ENCODE measurements at regions not wholly inside any gene's neighbourhood (a gene's known extent, or its start where the extent isn't known, plus 50 kb on each side); places are given as distances from the start of the nearest gene placed in this dataset.
"Not testable (repeated sequence)": the region's sequence is repeated elsewhere in the genome, so short reads cannot be mapped to it uniquely, and the experiment has no call there.

DNA sequence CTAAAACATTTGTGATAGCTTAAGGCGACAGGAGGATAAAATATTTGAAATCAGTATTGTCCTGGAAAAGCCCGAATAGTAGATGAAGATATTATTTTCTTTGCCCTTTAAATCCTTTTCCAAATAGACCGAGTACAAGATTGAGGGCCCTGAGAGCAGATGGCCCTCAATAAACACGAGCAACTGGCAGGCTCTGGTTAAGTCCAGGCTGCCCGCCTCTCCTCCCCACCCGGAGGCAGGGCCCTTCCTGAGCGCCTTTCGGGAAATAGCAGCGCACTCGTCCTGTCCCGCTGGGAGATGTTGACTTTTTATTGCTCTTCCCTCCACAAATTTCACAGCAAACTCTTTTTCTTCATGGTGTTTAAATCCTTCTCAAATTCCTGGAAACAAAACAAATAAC is 50.8 kb upstream of the MAX start:
- FAIRE-seq: no peak

DNA sequence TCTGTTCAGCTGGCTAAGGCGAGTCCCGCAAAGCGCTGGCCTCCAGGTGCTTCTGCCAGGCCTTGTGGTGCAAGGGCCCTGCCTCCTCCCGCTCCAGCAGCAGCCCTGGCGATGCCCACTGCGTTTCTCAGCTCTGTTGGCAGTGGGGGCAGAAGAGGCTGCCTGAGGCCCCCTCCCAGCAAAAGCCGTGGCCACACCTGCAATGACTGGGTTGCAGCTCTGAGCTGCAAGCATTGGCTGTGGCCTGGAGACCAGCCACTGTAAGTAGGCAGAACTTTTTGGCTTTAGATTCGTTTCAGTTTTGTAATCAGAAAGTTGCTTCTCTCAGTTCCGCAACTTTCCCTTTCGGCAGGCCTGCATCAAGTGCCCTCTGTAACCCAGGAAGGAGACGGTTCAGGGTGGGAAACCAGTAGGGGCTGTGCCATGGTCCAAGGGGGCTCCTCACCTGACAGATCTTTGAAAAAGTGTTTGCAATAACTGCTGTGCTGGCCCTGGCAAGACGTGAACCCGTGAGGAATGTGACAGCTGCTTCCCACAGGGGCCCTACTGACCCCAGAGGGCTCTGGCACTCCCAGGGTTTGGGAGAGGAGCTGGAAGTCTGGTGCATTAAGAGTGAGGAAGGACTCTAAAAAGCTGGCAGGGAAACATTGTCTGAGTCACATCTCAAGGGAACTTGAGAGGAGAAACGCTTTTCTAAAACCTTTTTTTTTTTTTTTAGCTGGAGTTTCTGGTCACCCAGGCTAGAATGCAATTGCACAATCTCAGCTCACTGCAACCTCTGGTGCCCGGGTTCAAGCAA is 54.5 kb upstream of the MAX start:
- no peak for FAIRE-seq

DNA sequence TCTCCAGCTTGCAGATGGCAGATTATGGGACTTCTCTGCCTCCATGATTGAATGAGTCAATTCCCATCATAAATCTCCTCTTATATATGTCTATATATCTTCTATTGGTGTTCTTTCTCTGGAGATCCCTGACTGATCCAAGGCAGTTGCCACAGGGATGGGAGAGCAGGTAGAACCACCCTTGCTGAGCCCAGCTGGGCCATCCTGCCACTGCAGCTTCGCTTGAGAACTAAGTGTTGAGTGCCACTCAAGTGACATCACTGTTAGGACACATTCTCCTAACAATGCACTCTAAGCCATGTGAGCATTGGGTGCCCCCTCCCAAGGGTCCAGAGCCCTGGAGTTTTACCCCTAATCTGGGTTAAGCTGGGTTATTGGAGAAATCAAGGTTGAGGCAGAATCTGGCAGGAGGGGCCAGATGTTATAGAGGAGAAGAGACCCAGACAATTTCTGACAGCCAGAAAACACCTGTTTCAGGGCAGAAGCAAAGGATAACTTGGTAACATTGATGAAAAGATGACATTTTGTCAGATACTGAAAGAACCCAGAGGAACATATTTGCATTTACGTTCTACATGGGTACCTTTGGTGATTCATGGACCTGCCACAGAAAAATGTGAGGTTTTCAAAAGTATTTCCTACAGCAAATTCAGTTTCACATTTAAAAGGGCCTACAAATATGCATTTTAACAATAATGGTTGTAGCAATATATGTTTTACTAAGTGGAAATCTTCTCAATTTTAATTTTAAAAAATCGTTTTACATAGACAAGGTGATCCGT is 57.2 kb upstream of the MAX start:
- no peak for FAIRE-seq

DNA sequence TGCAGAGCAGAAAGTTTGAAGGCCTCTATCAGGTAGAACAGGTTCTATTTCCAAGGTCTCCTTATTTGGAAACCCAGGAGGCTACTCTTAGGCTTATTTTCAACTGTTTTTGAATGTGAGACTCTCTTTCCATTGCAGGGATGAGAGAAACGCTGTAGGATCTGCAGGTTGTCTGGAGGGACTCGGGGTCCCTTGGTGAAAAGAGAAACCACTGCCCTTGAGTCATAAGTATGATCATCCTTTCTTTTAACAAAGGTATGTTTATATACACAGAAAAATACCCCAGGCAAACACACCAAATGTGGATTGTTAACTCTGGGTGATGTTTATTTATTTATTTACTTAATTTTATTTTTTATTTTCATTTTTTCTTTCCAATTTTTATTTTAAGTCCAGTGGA is 57.8 kb upstream of the MAX start:
- FAIRE-seq: no peak

DNA sequence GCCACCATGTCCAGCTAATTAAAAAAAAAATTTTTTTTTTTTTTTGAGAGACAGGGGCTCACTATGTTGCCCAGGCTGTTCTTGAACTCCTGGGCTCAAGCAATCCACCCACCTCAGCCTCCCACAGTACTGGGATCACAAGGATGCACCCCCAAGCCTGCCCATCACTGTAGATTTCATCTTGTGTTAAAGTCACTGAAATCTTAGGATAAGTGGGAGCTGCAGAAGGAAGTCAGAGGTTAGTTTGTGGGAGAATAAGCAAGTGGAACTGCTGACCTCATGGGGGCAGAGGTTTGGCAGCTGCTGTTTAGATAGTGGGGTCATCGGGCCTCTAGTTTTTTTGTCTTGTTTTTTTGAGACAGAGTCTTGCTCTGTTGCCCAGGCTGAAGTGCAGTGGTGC is 59.7 kb upstream of the MAX start:
- FAIRE-seq: no peak

DNA sequence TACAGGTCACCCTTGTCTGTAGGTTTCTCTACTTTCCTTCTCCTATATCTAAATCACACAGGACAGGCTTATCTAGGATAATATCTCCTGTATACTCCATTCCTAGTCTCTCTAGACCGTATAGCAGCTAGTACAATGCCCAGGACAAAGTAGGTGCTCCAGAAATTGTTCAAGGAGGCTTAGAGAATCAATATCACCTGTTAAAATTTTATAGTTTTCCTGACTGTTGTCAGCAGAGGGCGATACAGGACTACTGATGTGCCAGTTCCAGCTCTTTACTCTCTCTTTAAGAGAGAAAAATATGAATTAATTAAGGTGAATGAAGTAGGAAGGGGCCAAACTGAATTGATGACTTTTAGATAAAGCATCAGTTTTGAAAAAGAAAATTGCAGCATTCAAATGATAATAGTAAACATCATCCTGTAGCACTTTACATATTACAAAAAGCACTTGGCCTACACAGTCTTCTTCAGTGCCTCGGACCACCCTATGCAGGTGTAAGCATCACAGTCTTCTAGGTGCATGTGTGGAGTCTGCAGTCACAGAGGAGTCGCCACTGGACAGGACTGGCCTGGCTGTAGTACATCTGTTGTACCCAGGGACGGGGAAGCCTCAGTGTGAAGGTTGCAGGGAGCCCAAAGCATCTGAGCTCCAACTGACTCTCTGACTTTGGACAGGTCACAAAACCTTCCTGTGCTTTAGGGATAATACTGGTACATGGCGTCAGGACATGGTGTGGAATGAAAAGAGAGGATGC is 61.9 kb upstream of the MAX start:
- no peak for FAIRE-seq

DNA sequence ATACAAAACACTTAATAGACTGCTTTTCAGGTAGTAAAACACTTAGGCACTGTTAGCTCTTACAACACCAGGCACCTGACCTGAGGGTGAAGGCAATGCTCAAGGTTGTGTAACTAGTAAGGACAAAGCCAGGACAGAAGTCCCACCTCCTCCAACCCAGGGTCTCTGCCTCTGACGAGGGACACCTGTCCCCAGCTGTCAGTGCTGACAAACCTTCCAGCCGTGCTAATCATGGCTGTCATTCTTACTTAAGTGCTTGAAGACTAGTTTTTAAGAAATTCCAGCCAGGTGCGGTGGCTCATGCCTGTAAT is 62.5 kb upstream of the MAX start:
- FAIRE-seq: no peak

DNA sequence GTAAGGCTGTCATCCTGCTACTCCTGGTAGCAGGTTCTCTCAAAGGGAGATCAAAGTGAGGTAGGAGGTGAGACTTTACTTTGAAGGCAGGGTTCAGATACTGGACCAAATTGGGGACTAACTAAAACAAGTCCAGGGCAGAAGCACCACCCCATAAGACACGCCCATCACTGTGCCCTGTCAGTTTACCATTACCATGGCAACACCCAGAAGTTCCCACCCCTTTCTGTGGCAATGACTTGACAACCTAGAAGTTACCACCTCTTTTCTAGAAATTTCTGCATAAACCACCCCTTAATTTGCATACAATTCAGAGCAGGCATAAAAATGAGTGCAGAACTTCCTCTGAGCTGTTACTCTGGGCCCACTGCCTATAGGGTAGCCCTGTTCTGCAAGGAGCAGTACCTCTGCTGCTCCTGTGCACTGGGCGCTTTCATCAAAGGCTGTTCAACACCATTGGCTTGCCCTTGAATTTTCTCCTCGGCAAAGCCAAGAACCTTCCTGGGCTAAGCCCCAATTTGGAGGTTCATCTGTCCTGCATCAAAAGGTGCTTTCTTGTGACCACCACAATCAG is 64.8 kb upstream of the MAX start:
- FAIRE-seq: no peak

DNA sequence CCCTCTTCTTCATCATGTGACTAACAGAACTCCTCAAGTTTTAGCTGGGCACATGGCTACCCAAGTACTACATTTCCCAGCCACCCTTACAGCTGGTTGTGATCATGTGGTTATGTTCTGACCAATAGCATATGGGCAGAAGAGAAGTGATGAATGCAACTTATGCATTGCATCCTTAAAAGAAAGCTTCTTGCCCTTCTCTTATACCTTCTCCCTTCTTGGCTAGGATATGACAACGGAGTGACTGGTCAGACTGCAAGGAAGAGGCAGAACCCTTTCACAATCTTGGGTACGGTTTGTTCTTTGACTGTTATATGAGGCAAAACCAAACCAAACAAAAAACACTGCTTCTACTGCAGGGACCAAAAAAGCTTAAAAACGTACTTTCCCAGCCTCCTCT is 66.5 kb upstream of the MAX start:
- no peak for FAIRE-seq

DNA sequence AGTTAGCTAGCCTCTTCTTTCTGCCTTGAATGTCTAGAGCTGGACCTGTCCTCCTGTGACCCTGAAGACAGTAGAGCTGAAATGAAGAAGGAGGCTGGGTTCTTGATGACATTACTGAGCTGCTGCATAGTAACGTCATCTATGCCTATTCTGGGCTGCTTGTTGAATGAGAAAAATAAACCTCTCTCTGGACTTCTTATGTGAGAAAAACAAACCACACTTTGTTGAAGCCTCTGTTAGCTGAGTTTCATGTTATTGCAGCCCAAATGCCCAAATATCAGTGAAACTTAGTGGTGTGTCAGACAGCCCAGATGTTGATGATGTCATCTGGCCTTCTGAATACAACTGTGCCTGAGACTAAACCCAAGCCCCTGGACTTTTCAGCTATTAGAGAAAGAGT is 67.0 kb upstream of the MAX start:
- FAIRE-seq: no peak

DNA sequence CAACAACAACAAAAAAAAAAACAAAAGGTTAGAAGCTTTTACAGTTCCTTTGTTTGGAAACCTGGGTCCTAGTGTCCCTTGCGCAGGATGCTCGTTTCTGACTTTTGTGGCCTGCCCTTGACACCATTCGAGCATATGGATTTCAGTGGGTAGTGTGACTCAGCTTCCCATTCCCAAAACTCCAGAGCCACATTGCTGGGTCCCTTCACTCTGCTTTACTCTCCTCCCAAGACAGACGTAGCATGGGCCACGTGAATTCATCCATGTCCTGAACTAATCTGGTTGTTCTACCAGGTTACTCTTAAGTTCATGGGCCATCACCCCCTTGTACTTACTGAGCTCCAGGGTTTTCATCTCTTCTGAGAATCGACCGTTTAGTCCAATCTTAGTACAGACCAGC is 68.0 kb upstream of the MAX start:
- FAIRE-seq: no peak

DNA sequence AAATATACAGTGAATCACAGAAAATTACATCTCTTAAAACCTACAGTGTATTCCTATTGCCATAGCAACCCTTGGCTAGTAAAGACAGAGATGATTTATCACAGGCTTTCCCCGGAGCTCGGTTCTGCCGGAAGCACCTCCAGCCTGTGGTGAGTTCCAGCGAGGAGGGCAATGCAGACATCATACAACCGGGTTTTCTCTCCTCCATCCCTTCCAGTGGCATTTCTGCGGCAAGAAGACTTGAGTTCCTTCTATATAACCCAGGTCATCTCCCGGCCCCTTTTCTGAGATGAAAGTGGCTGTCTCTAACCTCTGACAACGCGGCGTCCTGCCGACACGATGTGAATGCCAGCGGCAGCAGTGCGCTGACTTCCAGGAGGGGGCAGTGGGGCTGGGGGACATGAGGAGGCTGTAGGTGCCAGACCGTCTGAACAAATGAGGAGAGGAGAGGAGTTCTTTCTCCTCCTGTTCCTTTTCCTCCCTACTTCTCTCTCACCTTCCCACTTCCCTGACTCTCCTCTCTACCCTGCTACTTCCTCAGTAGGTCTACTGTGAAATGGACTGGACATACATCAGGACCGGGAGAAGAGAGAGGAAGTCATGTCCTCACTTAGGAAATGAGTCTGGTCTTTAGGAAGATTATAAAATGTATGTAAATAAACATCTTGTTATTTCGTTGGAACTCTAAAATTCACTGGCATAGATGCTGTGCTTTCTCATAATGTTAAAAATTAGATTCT is 68.6 kb upstream of the MAX start:
- no peak for FAIRE-seq

DNA sequence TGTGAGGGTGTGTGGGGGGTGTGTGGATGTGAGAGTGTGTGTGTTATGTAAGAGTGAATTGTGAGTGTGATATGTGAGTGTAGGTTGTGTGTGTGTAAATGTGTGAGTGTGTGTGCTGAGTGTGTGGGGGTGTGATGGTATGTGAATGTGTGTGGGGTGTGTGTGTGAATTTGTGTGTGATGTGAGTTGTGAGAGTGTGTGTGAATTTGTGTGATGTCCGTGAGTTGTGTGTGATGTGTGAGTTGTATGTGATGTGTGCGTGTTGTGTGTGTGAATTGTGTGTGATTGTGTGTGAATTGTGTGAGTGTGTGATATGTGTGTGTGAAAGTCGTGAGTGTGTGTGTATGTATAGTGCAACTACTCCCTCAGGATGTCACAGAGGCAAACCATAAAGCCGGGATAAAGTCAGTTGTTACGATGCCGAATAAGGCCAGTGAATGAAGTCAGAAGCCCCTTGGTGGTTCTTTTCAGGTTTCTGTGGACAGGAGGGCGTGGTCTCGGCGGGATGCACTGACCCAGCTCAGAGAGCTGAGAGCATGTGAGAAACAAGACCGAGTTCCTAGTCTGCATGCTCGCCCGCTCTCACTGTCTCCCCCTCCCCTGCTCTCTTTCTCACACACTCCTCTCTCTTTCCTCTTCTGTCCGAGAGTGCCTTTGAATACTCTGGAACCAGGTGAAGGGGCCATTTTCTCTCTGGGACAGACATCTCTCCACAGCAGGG is 71.8 kb upstream of the MAX start:
- FAIRE-seq: no peak

DNA sequence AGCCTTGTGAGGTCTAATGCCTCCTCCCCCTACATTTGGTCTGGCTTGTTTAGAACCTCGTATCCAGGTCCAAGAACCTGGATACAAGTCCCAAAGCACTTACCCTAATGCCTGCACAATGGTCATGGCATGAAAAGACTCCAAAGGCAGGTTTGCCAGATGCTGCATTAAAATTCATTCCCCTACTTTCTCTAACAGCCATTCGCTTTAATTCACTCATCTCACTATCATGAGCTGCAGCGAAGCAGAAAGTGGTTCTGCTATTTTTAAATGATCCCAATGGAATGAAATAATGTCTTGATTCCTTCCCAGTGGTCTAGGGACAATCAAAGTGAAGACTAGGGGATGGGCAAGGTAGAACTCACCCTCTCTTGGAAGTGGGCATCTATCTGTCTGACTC is 72.5 kb upstream of the MAX start:
- no peak for FAIRE-seq

DNA sequence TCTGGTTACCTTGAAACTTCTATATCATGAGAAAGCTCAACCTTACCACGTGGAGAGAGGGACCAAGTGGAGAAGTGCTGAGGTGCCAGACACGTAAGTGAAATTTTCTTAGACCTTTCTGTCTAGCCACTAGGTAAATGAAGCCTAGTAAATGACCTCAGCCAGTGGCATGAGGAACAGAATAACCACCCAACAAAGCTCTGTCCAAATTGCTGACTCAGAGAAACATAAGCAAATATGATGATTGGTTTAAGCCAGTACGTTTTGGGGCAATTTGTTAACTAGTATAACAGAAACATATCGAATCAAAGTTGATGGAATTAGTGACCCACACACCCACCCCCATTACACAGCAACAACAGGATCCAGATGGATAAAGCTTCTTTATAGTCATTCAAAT is 75.2 kb upstream of the MAX start:
- FAIRE-seq: no peak

DNA sequence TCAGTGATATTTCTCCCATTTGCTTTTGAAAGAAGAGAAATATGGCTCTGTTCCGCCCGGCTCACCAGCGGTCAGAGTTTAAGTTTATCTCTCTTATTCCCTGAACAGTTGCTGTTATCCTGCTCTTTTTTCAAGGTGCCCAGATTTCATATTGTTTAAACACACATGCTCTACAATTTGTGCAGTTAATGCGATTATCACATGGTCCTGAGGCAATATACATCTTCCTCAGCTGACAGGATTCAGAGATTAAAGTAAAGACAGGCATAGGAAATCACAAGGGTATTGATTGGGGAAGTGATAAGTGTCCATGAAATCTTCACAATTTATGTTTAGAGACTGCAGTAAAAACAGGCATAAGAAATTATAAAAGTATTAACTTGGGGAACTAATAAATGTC is 76.9 kb upstream of the MAX start:
- FAIRE-seq: not testable (repeated sequence)

DNA sequence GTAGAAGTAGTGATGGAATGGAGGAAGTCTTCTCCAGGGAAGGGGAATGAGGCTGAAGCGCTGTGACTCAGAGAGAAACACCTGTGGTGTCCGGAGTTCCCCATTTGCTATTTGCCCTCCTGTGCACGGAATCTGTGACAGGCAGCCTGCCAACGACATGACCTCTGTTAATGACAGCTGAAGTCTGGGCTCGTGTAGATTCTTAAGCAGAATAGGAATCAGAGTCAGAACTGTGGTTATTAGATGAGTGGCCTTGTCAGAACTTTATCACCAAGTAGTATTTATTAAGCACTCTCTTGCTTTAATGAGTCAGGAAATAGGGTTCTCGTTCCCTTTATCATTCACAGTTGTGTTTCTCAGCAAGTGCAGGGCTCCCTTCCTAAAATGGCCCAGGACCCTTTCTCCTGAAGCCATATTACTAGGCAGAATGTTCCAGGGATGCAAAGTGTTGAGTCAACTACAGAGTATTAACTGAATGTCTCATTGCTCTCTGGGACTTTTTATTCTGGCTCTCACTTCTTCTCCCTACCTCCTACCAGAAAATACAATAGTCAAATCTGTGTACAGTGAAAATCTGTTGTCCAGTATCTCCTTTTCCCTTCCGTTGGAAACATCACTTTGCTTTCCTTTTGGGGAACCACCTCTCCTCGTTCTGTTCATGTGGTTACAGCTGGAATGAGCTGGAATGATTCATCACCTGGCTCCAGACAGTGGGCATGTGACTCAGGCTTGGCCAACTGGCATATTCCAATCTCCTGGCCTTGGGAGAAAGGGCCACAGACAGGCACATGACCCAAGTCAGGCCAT is 77.8 kb upstream of the MAX start:
- FAIRE-seq: no peak

DNA sequence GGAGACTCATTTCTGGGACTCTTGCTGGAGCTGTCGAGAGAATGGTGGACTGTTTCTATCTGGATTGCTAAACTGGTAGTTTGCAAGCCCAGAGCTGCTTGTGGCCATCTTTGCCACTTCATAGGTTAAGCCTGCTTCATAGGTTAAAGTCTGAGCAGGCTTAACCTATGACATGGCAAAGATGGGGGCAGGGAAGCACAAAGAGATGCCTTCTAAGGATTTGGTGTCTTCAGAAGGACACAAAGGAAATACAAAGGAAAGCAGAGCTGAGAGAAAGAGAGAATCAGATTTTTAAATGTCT is 78.4 kb upstream of the MAX start:
- no peak for FAIRE-seq

DNA sequence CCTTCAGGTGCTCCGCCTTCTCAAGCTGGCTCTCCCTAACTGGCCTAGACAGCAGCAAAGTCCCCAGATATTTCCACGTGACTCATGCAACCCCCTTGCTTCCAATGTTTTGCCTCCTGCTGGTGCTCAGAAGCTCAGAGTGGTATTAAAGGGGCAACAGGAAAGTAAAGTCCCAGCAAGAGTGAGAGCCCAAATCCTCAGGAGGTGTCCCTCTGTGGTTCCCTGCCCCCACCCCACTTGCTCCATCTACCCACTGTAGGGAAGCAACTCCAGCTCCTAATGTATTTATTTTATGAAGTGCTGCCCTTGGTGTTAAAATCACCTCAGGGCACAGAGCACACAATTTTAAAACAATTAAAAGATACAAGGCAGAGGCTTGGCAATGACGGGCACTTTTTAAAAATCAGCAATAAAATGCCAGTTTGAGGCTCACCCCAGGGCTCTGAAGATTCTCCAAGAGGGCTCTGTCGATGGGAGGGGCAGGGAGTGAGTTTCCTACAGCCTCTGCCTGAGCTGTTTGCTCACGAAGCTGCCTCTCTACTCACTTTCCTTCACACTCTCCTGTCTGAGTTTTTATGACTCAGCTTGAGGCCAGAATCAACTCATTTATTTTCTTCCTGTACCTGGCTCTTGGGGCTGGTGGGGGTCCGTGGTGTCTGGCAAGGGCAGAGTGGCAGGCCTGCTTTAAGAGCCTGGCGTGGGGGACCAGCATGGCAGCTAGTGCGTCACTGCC is 81.9 kb upstream of the MAX start:
- FAIRE-seq: no peak

DNA sequence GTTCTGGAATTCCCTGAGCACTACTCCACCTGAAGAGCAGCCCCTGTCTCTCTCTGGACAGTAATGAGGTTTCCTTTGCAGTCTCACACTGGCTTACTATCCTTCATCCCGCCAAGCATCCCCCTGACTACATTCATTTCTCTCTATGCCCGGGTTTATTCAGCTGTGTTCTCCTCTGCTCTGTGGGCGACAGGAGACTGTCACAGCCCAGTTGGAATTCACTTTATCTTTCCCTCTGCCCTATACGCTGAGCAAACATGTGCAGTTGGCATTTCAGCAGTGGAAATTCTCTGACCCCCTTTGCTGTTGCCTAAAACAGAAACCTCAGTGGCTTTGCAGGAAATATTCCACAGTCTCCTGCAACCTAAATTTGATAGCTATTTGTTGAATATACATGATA is 83.5 kb upstream of the MAX start:
- no peak for FAIRE-seq

DNA sequence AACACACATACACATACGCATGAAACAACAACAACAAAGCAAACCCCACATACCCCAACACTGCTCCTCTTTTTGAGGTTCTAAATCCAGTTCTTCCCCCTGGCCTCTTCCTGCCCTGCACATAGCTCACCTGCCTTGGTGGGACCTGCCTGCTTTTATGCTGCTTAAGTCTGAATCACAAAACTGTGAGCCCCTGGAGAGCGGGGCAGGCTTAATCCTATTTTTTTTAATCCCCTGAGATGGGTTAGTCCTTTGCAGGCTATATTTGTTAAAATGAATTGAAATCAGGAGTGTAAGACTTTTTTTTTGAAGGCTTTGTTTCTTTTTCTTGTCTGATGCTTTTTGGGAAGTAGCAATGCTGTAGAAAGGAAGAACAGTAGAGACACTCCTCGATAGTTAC is 84.6 kb upstream of the MAX start:
- no peak for FAIRE-seq
